GM18505 (cell line): ENCODE measurements at regions not wholly inside any gene's neighbourhood (a gene's known extent, or its start where the extent isn't known, plus 50 kb on each side); places are given as distances from the start of the nearest gene placed in this dataset.
"Not testable (repeated sequence)": the region's sequence is repeated elsewhere in the genome, so short reads cannot be mapped to it uniquely, and the experiment has no call there.

Experiments
- ATAC-seq: cut with Tn5 transposase; IDR thresholded peaks from one replicate; pipeline ENCODE4 v1.9.1; 2021; ENCODE audit not compliant: unreplicated experiment
- POLR2A ChIP-seq: IDR thresholded peaks from 4 replicates; pipeline ENCODE4 v1.6.1; 2011; ENCODE audit warnings: borderline replicate concordance; ENCODE audit not compliant: insufficient read depth, insufficient read length; ENCODE audit errors: extremely low read depth

GRCh38 chr6:102742028-102742427 lies 1348.5 kb downstream of the GRIK2 start:
- TF ChIP-seq POLR2A: no peak
- no peak for ATAC-seq

GRCh38 chr6:102736941-102737368 lies 1343.4 kb downstream of the GRIK2 start:
- ATAC-seq: no peak
- TF ChIP-seq POLR2A: no peak

- ATAC-seq: no peak
- no peak for TF ChIP-seq POLR2A
These were observed 1339.4 kb downstream of the GRIK2 start for GRCh38 chr6:102732898-102733297.

- not testable (repeated sequence) for ATAC-seq
These were observed 1328.6 kb downstream of the GRIK2 start for GRCh38 chr6:102722086-102722485.

- ATAC-seq: no peak
These were observed 1324.4 kb downstream of the GRIK2 start for GRCh38 chr6:102717737-102718456.

GRCh38 chr6:102717252-102717651 lies 1323.7 kb downstream of the GRIK2 start:
- TF ChIP-seq POLR2A: no peak

More at GRCh38 chr6:102717737-102718456, 1324.4 kb downstream of the GRIK2 start:
- TF ChIP-seq POLR2A: no peak

GRCh38 chr6:102701019-102701418 lies 1307.5 kb downstream of the GRIK2 start:
- TF ChIP-seq POLR2A: no peak
- no peak for ATAC-seq

More at GRCh38 chr6:102717252-102717651, 1323.7 kb downstream of the GRIK2 start:
- no peak for ATAC-seq

GRCh38 chr6:102686461-102686860 lies 1293.0 kb downstream of the GRIK2 start:
- TF ChIP-seq POLR2A: no peak
- ATAC-seq: no peak

- no peak for ATAC-seq
- TF ChIP-seq POLR2A: no peak
These were observed 1286.9 kb downstream of the GRIK2 start for GRCh38 chr6:102680413-102680812.

GRCh38 chr6:102679865-102680264 lies 1286.4 kb downstream of the GRIK2 start:
- no peak for TF ChIP-seq POLR2A
- ATAC-seq: no peak

- TF ChIP-seq POLR2A: no peak
These were observed 1283.7 kb downstream of the GRIK2 start for GRCh38 chr6:102677225-102677624.

GRCh38 chr6:102670735-102671134 lies 1277.2 kb downstream of the GRIK2 start:
- TF ChIP-seq POLR2A: no peak
- ATAC-seq: no peak

More at GRCh38 chr6:102677225-102677624, 1283.7 kb downstream of the GRIK2 start:
- no peak for ATAC-seq

- no peak for TF ChIP-seq POLR2A
- no peak for ATAC-seq
These were observed 1269.3 kb downstream of the GRIK2 start for GRCh38 chr6:102662851-102663250.

GRCh38 chr6:102660303-102660702 lies 1266.8 kb downstream of the GRIK2 start:
- TF ChIP-seq POLR2A: no peak
- no peak for ATAC-seq
